Spinal cord (tissue), 9 donors: ENCODE measurements at regions not wholly inside any gene's neighbourhood (a gene's known extent, or its start where the extent isn't known, plus 50 kb on each side); places are given as distances from the start of the nearest gene placed in this dataset.
"Not testable (repeated sequence)": the region's sequence is repeated elsewhere in the genome, so short reads cannot be mapped to it uniquely, and the experiment has no call there.

Experiments
- DNase-seq, 6 donors: peaks; one replicate each; pipeline versions ENCODE4 v3.0.0 to v3.0.0-alpha.2; 2013 to 2015; ENCODE audit warnings: low spot score in 6 of 6, low read depth in 4 of 6
- H3K27ac ChIP-seq: one replicate; pipeline ENCODE4 v1.5.1; 2013; ENCODE audit warnings: low read depth, low read length, control low read depth
- H3K27me3 ChIP-seq: one replicate; pipeline ENCODE4 v1.6.1; 2013; ENCODE audit warnings: low read length; ENCODE audit not compliant: control insufficient read depth, insufficient read depth
- H3K36me3 ChIP-seq: one replicate; pipeline ENCODE4 v1.6.1; 2013; ENCODE audit warnings: low read length; ENCODE audit not compliant: control insufficient read depth, insufficient read depth
- H3K4me1 ChIP-seq: one replicate; pipeline ENCODE4 v1.6.1; 2013; ENCODE audit warnings: low read length; ENCODE audit not compliant: control insufficient read depth, insufficient read depth
- H3K4me3 ChIP-seq: one replicate; pipeline ENCODE4 v1.5.1; 2013; ENCODE audit warnings: low read depth, low read length, control low read depth
- H3K9me3 ChIP-seq: one replicate; pipeline ENCODE4 v1.6.1; 2013; ENCODE audit warnings: low read length; ENCODE audit not compliant: control insufficient read depth, insufficient read depth
- WGBS: methylation state at CpG from one replicate; pipeline ENCODE4 v1.1.5; 2013; ENCODE audit warnings: missing lambda C conversion rate; ENCODE audit not compliant: insufficient coverage; 5-methylcytosine and 5-hydroxymethylcytosine counted together
- donor health status: healthy.

GRCh38 chr14:21768116-21768874 is 94.7 kb upstream of the OR4E1 start:
- no peak overlapping the region for H3K27ac ChIP-seq
- no peaks in the 10 kb centered on the region for H3K27me3 ChIP-seq
- no peak overlapping the region for H3K4me3 ChIP-seq
- no peaks in the 10 kb centered on the region for H3K36me3 ChIP-seq
- H3K4me1 ChIP-seq = no peaks in the 10 kb centered on the region
- no peaks in the 10 kb centered on the region for H3K9me3 ChIP-seq
- no peak for DNase-seq
- 100% methylated on average over 1 of the region's 5 CpGs for WGBS

GRCh38 chr14:21760360-21760759 is 86.7 kb upstream of the OR4E1 start:
- not testable (repeated sequence) for H3K36me3 ChIP-seq, H3K27ac ChIP-seq, H3K9me3 ChIP-seq, H3K27me3 ChIP-seq, DNase-seq, H3K4me3 ChIP-seq, H3K4me1 ChIP-seq
- WGBS = 72% methylated on average over 6 of the region's 6 CpGs

- WGBS = no CpG with 5 or more reads among the region's 5 CpGs
- H3K9me3 ChIP-seq = no peaks in the 10 kb centered on the region
- H3K27ac ChIP-seq = no peak overlapping the region
- no peaks in the 10 kb centered on the region for H3K36me3 ChIP-seq
- H3K27me3 ChIP-seq = no peaks in the 10 kb centered on the region
- no peak overlapping the region for H3K4me3 ChIP-seq
- no peaks in the 10 kb centered on the region for H3K4me1 ChIP-seq
- no peak for DNase-seq
Observed at GRCh38 chr14:21749306-21749868, 75.8 kb upstream of the OR4E1 start.

- Histone ChIP-seq H3K4me3 (no peak overlapping the region), H3K36me3 (no peaks in the 10 kb centered on the region), H3K27me3 (no peaks in the 10 kb centered on the region), H3K27ac (no peak overlapping the region), H3K9me3 (no peaks in the 10 kb centered on the region), H3K4me1 (no peaks in the 10 kb centered on the region)
- peak; percentile 40 to 88 (median 52) for DNase-seq
- 12% methylated on average over 5 of the region's 5 CpGs for WGBS
Observed at GRCh38 chr14:21748869-21749303, 75.3 kb upstream of the OR4E1 start.

- Histone ChIP-seq H3K36me3 (no peaks in the 10 kb centered on the region), H3K27ac (no peak overlapping the region), H3K4me1 (no peaks in the 10 kb centered on the region), H3K27me3 (no peaks in the 10 kb centered on the region), H3K9me3 (no peaks in the 10 kb centered on the region), H3K4me3 (no peak overlapping the region)
- 82% methylated on average over 2 of the region's 4 CpGs for WGBS
- DNase-seq = no peak
Observed at GRCh38 chr14:21735639-21736307, 62.2 kb upstream of the OR4E1 start.

- no peak for DNase-seq
- H3K36me3 ChIP-seq = no peaks in the 10 kb centered on the region
- no peaks in the 10 kb centered on the region for H3K4me1 ChIP-seq
- H3K4me3 ChIP-seq = no peak overlapping the region
- no peak overlapping the region for H3K27ac ChIP-seq
- no CpG with 5 or more reads among the region's 3 CpGs for WGBS
- H3K27me3 ChIP-seq = no peaks in the 10 kb centered on the region
- H3K9me3 ChIP-seq = no peaks in the 10 kb centered on the region
Observed at GRCh38 chr14:21735200-21735599, 61.6 kb upstream of the OR4E1 start.

GRCh38 chr14:21734457-21735074 is 60.9 kb upstream of the OR4E1 start:
- H3K27ac ChIP-seq = no peak overlapping the region
- DNase-seq = peak in 3 of 6 donors; percentile 12 to 55 (median 17)
- no peaks in the 10 kb centered on the region for H3K36me3 ChIP-seq
- no peaks in the 10 kb centered on the region for H3K4me1 ChIP-seq
- 25% methylated on average over 4 of the region's 7 CpGs for WGBS
- H3K4me3 ChIP-seq = no peak overlapping the region
- H3K9me3 ChIP-seq = no peaks in the 10 kb centered on the region
- no peaks in the 10 kb centered on the region for H3K27me3 ChIP-seq

- WGBS = no CpG with 5 or more reads among the region's 5 CpGs
- Histone ChIP-seq H3K4me3 (no peak overlapping the region), H3K27ac (no peak overlapping the region), H3K4me1 (no peaks in the 10 kb centered on the region), H3K36me3 (no peaks in the 10 kb centered on the region), H3K9me3 (no peaks in the 10 kb centered on the region), H3K27me3 (no peaks in the 10 kb centered on the region)
- DNase-seq = peak in 1 of 6 donors; percentile 24
Observed at GRCh38 chr14:21729703-21730233, 56.1 kb upstream of the OR4E1 start.

- Histone ChIP-seq H3K4me1 (no peaks in the 10 kb centered on the region), H3K36me3 (no peaks in the 10 kb centered on the region), H3K27me3 (no peaks in the 10 kb centered on the region), H3K4me3 (no peak overlapping the region), H3K27ac (no peak overlapping the region), H3K9me3 (no peaks in the 10 kb centered on the region)
- WGBS = no CpG with 5 or more reads among the region's 2 CpGs
- no peak for DNase-seq
Observed at GRCh38 chr14:21725250-21725649, 51.6 kb upstream of the OR4E1 start.
